Jurkat, Clone E6-1 (cell line): ENCODE measurements at regions not wholly inside any gene's neighbourhood (a gene's known extent, or its start where the extent isn't known, plus 50 kb on each side); places are given as distances from the start of the nearest gene placed in this dataset.

Experiments
- DNase-seq: peaks from one replicate; pipeline ENCODE4 v3.0.0-alpha.2; 2011; ENCODE audit warnings: low read depth, low spot score
- H3K4me3 ChIP-seq: 2 replicates; pipeline ENCODE4 v1.5.1; 2011; ENCODE audit warnings: mild to moderate bottlenecking, low read length, control low read depth, moderate library complexity

DNA sequence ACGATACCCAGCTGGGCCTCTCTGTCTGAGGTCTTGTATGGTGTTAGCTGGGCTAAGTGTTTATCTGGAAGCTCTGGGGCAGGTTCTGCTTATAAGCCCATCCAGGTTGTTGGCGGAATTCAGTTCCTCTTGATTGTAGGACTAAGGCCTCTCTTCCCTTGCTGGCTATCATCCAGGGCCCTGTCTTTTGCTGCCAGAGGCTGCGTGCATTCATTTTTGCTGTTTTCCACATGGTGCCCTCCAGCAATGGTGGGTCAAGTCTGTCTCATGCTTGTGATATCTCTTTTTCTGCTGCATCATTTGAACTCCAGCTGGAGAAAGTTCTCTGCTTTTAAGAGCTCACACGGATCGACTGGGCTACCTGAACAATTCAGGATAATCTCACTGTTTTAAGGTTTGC lies 105.7 kb upstream of the ZNF618 start:
- H3K4me3 ChIP-seq, result no peak overlapping the region
- DNase-seq, result no peak

DNA sequence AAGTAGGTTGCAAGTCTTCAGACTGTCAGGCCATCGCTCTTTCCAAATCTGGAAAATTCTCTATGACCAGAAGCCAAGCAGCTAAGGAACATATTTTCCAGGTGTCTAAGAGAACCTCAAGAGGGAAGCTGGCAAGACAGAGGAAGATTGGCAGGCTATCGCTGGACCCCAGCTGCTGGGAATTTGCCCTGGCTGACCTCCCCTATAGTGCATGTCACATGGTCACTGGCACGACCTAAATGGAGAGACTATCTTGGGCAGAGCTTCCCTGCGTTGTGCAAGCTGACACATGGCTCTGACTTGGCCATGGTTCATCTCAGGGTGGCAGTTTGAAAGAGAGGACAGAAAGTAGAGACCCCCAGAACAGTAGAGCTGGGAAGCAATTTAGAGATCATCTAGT lies 104.9 kb upstream of the ZNF618 start:
- DNase-seq, result no peak
- no peak overlapping the region for H3K4me3 ChIP-seq

DNA sequence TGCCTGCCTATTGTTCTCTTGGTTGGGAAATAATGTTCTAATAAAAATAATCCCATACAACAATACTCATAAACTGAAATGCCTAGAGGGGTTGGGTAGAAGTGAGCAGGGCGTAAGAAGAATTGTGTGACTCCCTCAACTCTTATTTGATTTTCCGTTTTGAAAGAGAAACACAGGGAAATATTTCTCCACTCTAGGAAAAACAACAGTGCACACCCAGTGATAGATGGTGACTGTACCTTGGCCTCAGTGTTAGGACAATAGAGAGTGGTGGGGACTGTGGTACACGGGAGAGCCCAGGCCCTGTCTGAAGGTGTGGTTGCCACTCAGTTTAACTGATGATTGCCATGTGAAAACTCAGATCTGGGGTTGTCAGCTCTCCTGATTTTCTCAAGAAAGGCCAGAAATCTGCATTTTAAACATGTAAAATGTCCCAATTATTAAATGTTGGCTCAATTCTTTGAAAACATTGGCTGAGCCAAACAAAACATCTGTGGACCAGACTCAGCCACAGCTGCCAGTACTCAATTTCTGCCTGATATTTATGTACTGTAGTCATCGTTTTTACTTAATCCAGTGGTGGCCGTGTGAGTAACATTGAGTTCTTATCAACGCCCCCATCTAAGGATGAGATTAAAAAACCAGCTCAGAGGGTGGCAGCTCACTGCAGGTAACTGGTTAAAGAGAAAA lies 103.8 kb upstream of the ZNF618 start:
- no peak overlapping the region for H3K4me3 ChIP-seq
- no peak for DNase-seq

GRCh38 chr9:113774963-113775362 lies 101.1 kb upstream of the ZNF618 start:
- no peak for DNase-seq
- H3K4me3 ChIP-seq, result no peak overlapping the region

DNA sequence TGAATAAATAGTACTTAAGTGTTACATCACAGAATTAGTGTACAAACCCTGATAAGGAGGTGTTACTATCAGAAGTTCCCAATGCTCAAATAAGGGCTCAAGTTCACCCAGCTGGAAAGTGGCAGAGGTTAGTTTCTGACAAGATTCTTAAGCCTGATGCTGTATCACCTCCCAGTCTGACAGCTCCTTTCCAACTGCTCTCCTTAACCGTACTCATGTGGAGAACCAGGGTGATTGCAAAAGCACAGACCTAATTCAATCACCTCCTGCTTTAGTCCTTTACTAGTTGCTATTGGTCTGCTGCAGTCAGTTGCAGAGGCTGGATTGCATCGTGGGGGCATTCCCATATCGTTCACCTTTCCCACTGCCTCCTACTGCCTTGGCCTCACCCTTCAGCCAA lies 100.4 kb upstream of the ZNF618 start:
- H3K4me3 ChIP-seq, result no peak overlapping the region
- DNase-seq, result no peak

DNA sequence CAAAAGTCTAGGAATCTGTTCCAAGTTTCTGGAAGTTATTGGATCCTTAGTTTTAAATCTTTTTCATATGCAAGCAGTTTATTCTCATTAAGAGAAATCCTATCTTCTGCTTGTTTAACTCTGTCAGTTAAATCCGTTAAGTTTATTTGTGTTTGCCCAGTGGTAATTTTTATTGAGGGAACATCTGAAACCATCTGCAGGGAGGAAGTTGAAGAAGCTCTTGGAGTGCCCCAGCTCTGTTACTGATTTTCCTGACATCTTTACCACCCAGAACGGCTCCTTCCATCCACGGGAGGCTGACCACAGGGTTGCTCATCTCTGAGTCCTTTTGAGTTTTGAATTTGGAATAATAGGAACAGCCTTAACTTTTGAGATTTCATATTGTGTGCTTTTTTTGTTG lies 99.9 kb upstream of the ZNF618 start:
- DNase-seq, result no peak
- H3K4me3 ChIP-seq, result no peak overlapping the region

GRCh38 chr9:113781381-113781780 lies 94.7 kb upstream of the ZNF618 start:
- DNase-seq, result no peak
- H3K4me3 ChIP-seq, result no peak overlapping the region

DNA sequence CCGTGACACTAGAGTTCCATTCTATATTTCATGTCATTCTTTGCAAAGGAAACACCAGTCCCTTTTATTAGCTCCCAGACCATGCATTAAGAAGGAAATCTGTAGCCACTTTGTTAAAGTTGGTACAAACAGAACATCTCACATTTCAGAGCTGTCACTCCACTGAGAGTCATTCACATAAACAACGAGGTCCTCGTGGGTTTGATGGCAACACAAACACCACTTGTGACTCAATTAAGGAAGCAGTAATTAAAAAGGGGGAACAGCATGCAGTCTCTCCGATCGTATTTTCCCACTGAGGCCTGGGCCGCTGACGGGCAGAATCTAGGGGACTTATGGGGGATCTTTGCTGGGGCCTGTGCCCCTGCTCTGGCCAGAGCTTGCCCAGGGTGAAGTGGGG lies 94.2 kb upstream of the ZNF618 start:
- no peak overlapping the region for H3K4me3 ChIP-seq
- DNase-seq, result no peak

GRCh38 chr9:113783475-113783874 lies 92.6 kb upstream of the ZNF618 start:
- DNase-seq, result no peak
- H3K4me3 ChIP-seq, result no peak overlapping the region

DNA sequence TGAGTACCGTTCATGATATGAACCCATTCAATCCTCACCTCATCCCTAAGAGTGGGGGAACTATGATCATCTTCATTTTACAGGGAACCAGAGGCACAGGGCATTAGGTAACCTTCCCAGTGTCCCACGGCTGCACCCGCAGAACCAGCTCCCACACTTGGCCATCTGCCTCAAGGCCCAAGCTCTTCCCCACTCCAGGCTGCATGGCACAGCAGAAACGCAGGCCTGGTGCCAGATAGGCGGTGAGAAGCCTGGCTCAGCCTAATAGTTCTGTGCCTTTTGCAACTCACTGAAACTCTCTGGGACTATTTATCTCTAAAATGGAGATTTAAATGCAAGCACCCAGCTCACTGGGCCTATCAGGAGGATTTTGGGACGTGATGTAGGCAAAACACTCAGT lies 90.8 kb upstream of the ZNF618 start:
- H3K4me3 ChIP-seq, result no peak overlapping the region
- DNase-seq, result no peak

DNA sequence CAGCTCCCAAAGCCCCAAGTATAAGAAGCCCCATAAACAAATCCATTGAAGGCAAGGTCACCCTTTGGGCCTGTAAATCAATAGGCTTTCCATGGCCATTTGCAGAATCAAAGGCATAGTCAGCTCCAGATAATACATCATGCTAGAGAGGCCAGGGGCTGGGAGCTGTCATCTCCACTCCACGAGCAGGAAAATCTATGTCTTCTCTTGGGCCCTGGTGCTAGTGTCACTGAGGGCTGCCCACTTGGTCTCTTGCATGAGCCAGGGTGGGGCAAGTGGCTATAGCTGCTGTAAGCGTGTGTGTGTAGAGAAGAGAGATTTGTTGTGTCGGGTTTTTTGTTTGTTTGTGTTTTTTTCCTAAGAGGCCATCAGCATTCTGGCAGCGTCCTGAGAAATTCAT lies 90.0 kb upstream of the ZNF618 start:
- H3K4me3 ChIP-seq, result no peak overlapping the region
- DNase-seq, result no peak

- H3K4me3 ChIP-seq, result no peak overlapping the region
- no peak for DNase-seq
These were observed 88.2 kb upstream of the ZNF618 start for GRCh38 chr9:113787871-113788270.

GRCh38 chr9:113788616-113789330 lies 87.3 kb upstream of the ZNF618 start:
- H3K4me3 ChIP-seq, result no peak overlapping the region
- DNase-seq, result no peak

- no peak overlapping the region for H3K4me3 ChIP-seq
- no peak for DNase-seq
These were observed 86.0 kb upstream of the ZNF618 start for GRCh38 chr9:113790093-113790492.

- DNase-seq, result no peak
- H3K4me3 ChIP-seq, result no peak overlapping the region
These were observed 82.6 kb upstream of the ZNF618 start for GRCh38 chr9:113793558-113793957.

- H3K4me3 ChIP-seq, result no peak overlapping the region
- no peak for DNase-seq
These were observed 81.4 kb upstream of the ZNF618 start for GRCh38 chr9:113794721-113795120.

GRCh38 chr9:113795811-113796392 lies 80.2 kb upstream of the ZNF618 start:
- DNase-seq, result no peak
- H3K4me3 ChIP-seq, result no peak overlapping the region

DNA sequence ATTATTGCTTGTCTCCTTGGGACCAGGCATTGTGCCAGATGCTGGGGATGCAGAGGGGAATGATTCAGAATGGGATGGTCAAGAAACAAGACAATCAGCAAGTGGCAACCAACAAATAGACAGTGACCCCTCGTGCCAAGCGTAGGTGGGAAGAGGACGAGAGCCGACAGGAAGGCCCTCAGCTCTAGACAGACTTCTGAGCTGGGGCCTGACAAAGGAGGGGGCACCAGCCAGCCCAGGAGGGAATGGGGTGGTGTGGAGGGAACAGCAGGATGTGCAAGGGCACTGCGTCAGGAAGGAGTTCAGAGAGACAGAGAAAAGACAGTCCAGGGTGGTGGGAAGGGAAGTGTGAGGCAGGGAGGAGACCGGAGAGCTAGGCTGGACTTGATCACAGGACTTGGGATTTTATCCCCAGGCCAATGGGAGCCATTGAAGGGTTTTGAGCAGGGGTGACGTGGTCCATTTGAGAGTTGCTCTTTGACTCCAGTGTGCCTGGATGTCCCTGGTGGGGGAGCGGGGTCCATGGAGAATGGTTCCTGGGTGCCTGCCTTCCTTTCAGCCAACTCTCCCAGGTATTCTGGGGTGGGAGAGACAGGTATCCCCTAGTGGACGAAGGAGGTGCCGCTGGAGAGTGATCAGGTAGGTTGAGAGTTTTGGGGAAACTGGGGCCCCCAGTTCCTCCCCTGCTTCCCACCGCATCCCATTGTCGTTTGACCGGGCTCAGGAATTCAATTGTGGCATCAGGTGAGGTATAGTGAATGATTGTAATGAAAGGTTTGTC lies 79.3 kb upstream of the ZNF618 start:
- DNase-seq, result no peak
- no peak overlapping the region for H3K4me3 ChIP-seq

DNA sequence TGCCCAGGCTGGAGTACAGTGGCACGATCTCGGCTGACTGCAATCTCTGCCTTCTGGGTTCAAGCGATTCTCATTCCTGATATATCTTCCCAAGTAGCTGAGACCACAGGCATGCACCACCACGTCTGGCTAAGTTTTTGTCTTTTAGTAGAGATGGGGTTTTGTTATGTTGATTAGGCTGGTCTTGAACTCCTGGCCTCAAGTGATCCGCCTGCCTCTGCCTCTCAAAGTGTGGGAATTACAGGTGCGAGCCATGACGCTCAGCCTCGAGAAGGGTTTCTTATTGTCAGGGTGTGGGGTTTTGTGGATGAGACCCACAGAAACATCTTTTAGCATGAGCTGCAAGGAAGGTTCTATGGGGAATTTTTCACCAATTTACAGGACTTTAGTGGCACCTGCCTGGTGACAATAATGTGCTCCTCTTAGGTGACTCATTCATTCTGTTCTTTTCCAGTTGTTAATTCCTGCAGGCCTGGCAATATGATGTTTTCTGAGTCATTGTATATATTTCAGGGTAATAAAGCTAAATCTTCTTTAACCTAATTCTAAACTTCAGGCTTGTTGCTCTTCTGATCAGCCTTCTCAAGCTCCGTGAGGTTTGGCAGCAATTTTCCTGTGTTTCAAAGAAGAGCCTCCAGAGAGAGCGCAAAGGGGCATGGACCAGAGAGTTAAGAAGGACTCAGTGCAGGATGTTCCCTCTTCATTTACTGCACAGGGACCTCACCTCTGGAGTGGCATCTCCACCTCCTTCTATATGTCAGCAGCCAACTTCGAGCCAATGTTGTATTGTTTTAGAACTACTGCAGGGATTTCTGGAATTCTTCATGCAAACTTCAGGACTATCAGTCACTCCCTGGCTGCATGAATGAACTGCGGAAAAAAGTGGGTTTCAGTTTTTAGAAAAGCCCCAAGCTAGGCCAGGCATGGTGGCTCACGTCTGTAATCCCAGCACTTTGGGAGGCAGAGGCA lies 77.8 kb upstream of the ZNF618 start:
- no peak for DNase-seq
- H3K4me3 ChIP-seq, result no peak overlapping the region
